AG09319 (cell line): ENCODE measurements at regions not wholly inside any gene's neighbourhood (a gene's known extent, or its start where the extent isn't known, plus 50 kb on each side); places are given as distances from the start of the nearest gene placed in this dataset.

ENCODE experiments used
- DNase-seq: peaks from one replicate; pipeline ENCODE4 v3.0.0-alpha.2; 2010; ENCODE audit warnings: low read depth; ENCODE audit errors: extremely low read depth
- CTCF ChIP-seq: IDR thresholded peaks from 2 replicates; pipeline ENCODE4 v1.5.1; 2011; ENCODE audit warnings: low read depth, mild to moderate bottlenecking, inconsistent platforms, low read length, moderate library complexity

GRCh38 chr1:115185336-115185735, 96.0 kb upstream of the TSPAN2 start:
- DNase-seq = no peak
- no peak for TF ChIP-seq CTCF

DNA sequence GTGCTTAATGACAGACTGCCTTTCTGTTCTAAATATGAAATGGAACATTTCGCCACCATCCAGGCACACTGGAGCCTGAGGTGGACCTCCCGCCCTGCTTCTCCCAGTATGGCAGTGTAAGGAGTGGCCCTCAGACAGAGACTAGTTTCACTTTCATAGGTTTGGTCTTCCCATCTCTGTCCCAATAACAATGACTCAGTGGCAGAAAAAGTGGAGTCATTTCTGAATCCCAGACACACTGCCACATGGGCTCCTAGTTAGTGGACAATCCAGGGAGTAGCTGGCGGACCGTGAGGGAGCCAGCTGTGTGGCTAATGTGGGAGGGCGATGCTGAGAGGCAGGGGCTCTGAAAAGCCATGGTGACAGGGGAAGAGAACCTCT, 95.6 kb upstream of the TSPAN2 start:
- TF ChIP-seq CTCF = no peak
- DNase-seq = no peak

GRCh38 chr1:115184260-115184950, 95.1 kb upstream of the TSPAN2 start:
- no peak for DNase-seq
- TF ChIP-seq CTCF = peak; percentile 14

GRCh38 chr1:115183721-115184259, 94.5 kb upstream of the TSPAN2 start:
- TF ChIP-seq CTCF = no peak
- DNase-seq = no peak

GRCh38 chr1:115183158-115183557, 93.9 kb upstream of the TSPAN2 start:
- TF ChIP-seq CTCF = no peak
- no peak for DNase-seq

DNA sequence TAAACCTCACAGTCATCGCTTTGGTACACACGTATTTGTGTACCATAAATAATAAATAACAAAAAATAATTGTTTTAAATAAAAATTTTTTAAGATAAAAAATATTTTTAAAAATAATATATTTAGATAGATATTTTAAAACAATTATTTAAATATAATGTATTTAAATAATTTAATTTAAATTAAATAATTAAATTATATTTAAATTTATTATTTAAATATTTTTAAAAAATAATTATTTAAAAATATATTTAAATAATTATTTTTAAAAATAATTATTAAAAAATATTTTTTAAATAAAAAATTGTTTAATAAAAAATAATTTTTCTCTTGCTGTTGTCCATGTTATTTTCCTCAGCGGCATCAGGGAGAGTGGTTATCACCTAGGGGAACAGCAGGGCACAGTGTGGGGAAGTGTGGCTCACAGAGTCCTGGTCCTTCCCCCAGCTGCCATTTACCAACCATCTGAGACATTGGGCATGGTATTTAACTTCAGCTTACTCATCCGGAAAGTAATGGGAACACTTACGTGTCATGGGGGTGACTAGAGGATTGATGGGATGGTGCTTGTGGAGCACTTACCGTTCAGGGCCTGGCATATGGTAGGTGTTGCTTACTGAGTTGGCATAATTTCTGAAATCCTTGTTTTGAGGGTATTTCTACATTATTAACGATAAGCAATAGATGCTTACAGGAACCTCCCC, 92.9 kb upstream of the TSPAN2 start:
- no peak for DNase-seq

More for the DNA sequence above, 92.9 kb upstream of the TSPAN2 start:
- TF ChIP-seq CTCF = no peak
